ENCODE measurements at regions not wholly inside any gene's neighbourhood (a gene's known extent, or its start where the extent isn't known, plus 50 kb on each side); places are given as distances from the start of the nearest gene placed in this dataset.

GRCh38 chr1:201714542-201715329 lies 114.2 kb upstream of the IPO9 start:
- ChIA-PET SMC1A (ENCODE audit: uncharacterized antibody, unreplicated experiment) (interaction anchor here (0.9 to 1.2 kb wide), 2 partner anchors 10 to 79 kb away, joined by 3 read pairs; no protein-coding TSS in a partner anchor), POLR2A (no interaction called here), CTCF (interaction anchor here (0.7 to 14.7 kb wide), 4 partner anchors 10 to 249 kb away, joined by 3 to 332 read pairs (median 78); no protein-coding TSS in a partner anchor), RAD21 (ENCODE audit: unreplicated experiment) (interaction anchor here (1.0 to 1.2 kb wide), 2 partner anchors 77 to 78 kb away, joined by 3 to 4 read pairs; no protein-coding TSS in a partner anchor)
- in situ Hi-C loops (cut with MboI) (no loop called here), intact Hi-C loops (cut with micrococcal nuclease; ENCODE audit: unreplicated experiment) (loop anchor here (5.0 kb wide), 1 partner anchor 48 kb away; no protein-coding TSS in a partner anchor)
- WGBS (ENCODE audit: insufficient coverage, insufficient replicate concordance, low lambda C conversion rate, missing lambda C conversion rate) = 61% methylated on average over 9 of the region's 9 CpGs
- H3K4me3 ChIP-seq = no peak overlapping the region
- H4K20me1 ChIP-seq (ENCODE audit: control insufficient read depth, insufficient read depth) = no peaks in the 10 kb centered on the region
- H3K79me2 ChIP-seq (ENCODE audit: control insufficient read depth, insufficient read depth, low read length) = no peaks in the 10 kb centered on the region
- H3K9me3 ChIP-seq (replicated peaks; ENCODE audit: control insufficient read depth, insufficient read depth, low read length) = no peaks in the 10 kb centered on the region
- no peaks in the 10 kb centered on the region for H3K36me3 ChIP-seq (ENCODE audit: control insufficient read depth in 2 of 2, insufficient read depth in 2 of 2, low read length in 1 of 2)
- H3K4me2 ChIP-seq (ENCODE audit: control insufficient read depth, insufficient read depth) = no peak overlapping the region; the same call in 1 of the 2 replicates
- DNase-seq (ENCODE audit: low read depth, low spot score) = no peak
- FAIRE-seq = no peak
- H3K27ac ChIP-seq (ENCODE audit: control insufficient read depth, insufficient read depth) = no peak overlapping the region
- no peak for TF ChIP-seq MLLT1 (IDR thresholded peaks at IDR 0.05)
- no peak for TF ChIP-seq IKZF1 (conservative IDR thresholded peaks at IDR 0.05)
- TF ChIP-seq EZH2 (IDR thresholded peaks at IDR 0.05; ENCODE audit: borderline replicate concordance, control insufficient read depth, low read depth, low read length) = no peak
- no peak for TF ChIP-seq BACH1 (IDR thresholded peaks at IDR 0.05; ENCODE audit: borderline replicate concordance)
- no peak for TF ChIP-seq SIX5 (IDR thresholded peaks at IDR 0.05; ENCODE audit: low read depth, low read length, severe bottlenecking)
- TF ChIP-seq PAX5 (IDR thresholded peaks at IDR 0.05; ENCODE audit: borderline replicate concordance, low read depth, low read length) = no peak
- TF ChIP-seq MXI1 (IDR thresholded peaks at IDR 0.05; ENCODE audit: low read depth, low read length) = no peak
- H3K9ac ChIP-seq (ENCODE audit: control insufficient read depth, insufficient read depth, low read length) = no peak overlapping the region
- H2AFZ ChIP-seq (ENCODE audit: control insufficient read depth, low read depth, low read length) = no peak overlapping the region
- no peak for ATAC-seq
- H3K27me3 ChIP-seq (replicated peaks in 1 of 2; ENCODE audit: control insufficient read depth in 2 of 2, insufficient read depth in 2 of 2, low read length in 1 of 2) = no peaks in the 10 kb centered on the region
- BruUV-seq (replicated peaks) = no TSS peak
- peaks cover 41% of the 10 kb centered on the region for H3K4me1 ChIP-seq (ENCODE audit: control insufficient read depth, insufficient read depth, low read length)

Measured in GM12878 (cell line).